ENCODE measurements at regions not wholly inside any gene's neighbourhood (a gene's known extent, or its start where the extent isn't known, plus 50 kb on each side); places are given as distances from the start of the nearest gene placed in this dataset.

DNA sequence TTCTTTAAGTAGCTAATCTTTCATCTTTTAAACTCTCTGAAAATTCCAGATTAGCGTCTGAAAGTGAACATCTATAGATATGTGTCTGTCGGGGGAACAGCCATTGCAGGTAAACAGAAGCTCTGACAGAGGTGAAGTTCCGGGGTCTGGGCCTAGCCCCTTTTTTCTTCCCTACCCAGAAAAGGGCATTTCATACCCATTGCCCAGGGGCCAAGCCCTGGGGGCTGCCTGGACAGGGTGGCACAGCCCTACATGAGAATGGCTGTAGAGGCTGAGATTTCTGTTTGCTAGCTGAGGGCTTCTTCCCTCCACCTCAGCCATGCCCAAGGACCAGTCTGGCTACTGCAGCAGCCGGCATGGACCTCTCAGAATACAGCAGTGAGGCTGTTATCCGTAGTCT, 327.0 kb upstream of the PLET1 start:
- no peak for DNase-seq (ENCODE audit: low spot score)

DNA sequence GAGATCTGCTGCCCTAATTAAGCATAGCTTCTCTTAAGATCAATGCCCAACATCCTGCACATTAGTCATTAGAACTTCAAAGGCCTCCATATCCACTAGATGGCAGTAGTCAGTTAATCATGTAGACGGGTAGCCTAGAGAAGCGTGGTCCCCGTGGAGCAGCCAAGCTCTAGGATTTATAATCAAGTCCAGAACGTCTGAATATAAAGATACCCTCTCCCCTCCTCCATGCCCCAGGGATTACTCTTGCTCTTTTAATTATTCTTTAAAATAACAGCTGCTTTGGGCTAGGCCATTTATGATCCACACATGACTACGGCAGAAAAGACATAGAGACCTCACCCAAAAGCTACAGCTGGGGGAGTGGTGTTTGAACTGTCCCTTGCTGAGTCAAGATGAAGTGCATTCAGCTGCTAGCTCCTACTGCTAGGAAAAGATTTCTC, 327.6 kb upstream of the PLET1 start:
- peak; percentile 69 for DNase-seq (ENCODE audit: low spot score)

DNA sequence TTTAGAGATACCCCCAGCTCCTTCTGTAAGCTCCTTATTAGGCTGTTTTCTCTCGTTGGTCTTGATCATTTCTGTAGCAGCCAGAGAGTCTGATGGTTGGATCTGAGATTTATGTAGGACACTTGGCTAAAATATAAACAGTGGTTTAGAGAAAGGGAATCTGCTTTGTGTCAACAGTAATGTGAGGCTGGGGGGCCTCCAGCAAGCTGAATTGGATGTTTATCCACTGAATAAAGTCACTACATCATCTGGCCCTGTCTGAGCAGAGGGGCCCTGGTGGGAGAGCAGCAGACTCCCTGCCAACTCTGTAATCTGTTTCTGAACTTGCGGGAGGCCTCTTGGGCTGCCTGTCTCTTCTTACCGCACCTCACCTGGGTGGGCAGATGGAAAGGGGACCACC, 328.5 kb upstream of the PLET1 start:
- DNase-seq (ENCODE audit: low spot score) = no peak

DNA sequence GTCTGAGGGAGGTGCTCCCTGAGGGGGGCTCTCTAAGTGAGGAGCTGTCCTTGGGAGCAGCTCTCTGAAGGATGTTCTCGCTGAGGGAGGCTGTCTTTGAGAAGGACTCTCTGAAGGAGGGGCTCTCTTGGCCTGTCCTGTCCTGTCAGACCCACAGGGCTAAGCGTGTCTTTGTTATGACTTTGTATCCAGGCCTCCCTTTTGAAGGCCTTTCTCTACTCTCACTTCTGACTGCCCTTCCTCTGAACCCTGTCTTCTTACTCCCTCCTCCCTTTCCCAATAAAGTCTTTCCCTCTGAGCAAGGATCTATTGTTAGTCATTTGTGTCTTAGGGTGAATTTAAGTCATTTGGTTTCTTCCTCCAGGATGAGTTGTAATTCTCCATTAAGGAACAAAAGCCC, 330.1 kb upstream of the PLET1 start:
- DNase-seq (ENCODE audit: low spot score) = no peak

DNA sequence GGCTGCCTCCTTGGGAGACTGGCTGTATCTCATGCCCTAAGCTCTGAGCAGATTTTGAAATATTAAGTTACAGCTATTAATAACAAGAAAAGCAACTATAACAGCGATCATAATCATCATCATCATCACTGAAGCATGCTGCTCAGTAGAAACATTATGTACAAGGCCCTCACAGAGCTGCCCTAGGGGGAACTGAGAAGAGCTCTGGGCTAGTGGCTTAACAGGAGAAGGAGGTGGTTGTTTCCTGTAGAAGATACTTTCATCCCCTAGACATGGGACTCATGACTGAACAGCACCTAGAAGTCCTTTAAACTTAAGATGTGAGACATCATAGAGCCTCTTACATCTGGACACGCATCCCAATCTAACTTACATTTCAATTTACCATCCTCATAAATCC, 332.8 kb upstream of the PLET1 start:
- DNase-seq (ENCODE audit: low spot score) = no peak

DNA sequence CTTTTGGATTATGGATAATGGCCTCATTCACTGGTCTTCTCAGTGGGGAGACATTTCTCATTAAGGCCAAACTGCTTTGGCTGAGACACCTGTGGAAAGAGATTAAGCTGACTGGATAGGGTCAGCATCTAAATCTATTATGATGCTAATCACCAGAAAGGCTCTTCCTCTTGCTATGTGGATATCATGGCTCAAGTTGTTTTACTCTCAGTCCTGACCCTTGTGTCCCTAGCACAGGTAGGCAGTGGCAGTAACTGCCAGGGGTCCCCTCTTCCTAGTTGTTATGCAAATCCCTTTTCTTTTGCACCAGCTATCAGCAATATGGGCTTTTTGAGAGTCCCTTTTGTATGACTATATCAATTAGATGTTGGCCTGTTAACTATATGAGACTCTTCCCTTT, 335.7 kb upstream of the PLET1 start:
- no peak for DNase-seq (ENCODE audit: low spot score)

DNA sequence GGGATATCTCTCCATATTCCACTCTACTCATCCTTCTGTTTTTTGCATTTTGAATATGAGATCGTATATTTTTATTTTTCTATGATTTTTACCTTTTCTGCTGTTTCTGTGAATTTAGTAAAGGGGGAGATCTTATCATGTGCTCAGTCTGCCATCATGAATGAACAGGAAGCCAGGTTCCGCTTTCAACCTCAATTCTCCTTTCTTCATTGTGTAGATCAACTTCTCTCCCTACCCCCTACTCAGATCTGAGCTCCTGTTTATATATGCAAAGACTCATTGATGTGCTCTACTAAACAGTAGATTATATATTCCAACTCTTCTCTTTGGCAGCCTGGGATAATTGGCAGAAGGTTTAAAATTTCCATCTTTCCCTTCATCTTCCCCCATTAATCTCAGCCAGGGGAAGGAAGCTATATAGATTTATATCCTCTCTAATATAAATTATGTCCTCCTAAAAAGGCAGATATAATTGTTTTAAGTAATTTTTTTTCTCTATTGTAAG, 336.7 kb upstream of the PLET1 start:
- no peak for DNase-seq (ENCODE audit: low spot score)

DNA sequence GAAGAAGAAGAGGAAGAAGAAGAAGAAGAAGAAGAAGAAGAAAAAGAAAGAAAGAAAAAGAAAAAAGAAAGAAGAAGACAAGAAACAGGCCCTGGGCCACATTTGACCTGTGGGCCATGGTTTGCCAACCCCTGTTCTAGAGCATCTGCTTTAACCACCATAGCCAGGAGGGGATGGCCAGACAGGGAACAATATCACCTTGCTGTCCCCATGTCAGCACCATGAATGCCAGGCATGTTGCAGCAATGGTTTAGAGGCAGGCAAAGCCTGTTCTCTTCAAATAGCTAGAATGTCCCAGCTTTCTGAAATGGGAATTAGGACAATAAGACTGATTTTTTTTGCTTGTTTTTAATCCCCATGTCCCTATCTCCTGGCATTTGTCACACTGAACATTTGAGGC, 338.6 kb upstream of the PLET1 start:
- DNase-seq (ENCODE audit: low spot score) = no peak

DNA sequence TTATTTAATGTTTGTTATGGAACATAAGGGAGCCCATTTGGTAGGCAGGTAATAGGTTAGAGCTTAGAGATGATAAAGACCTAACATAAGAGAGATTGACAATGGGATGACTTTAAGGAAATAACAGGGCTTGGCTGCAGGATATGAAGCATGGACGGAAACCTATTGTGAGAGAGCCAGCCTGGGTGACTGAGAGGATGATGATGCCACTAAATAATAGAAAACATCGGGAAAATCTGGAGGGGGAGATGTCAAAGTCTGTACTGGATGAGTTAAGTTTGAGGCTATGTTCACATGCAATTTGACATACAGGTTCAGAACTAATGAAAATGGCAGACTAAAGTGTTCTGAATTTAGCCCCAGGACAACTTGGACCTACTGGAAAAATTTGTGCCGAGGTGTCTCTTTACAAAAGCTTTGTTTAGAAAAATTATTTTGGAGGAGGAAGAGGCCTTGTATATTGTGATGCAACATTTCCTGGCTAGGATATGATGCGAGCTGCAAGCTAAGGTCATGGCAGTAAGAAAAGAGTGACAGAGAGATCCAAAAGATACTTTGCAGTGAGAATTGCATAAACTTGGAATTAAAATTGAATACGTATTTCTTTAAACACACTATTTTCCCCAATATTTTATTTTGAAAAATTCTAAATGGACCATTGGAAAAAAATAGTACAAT, 339.3 kb upstream of the PLET1 start:
- no peak for DNase-seq (ENCODE audit: low spot score)

DNA sequence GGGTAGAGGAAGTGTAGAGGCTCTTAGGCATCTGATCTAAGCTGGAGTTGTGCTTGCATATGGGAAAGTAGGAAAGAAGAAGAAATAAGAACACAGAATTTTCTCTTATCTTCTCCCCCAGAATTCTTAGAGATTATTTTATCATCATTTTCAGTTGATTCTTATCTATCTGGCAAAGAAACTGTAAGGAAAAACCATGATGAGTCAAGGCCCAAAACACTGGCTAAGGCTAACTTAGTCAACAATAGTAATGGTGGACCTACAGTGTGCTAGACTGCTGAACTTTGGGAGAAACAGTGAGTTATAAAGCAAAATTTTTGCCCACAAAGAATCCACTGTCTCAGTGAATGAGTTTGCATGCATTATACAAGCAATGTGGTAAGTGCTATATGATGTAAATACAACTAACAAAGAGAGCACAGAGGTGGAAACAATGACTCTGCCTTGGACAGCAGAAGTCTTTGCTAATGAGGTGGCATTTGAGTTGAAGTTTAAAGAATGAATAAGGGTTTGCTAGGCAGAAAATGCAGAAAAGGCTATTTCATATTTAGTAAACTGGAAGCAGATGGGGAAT, 344.5 kb upstream of the PLET1 start:
- no peak for DNase-seq (ENCODE audit: low spot score)

DNA sequence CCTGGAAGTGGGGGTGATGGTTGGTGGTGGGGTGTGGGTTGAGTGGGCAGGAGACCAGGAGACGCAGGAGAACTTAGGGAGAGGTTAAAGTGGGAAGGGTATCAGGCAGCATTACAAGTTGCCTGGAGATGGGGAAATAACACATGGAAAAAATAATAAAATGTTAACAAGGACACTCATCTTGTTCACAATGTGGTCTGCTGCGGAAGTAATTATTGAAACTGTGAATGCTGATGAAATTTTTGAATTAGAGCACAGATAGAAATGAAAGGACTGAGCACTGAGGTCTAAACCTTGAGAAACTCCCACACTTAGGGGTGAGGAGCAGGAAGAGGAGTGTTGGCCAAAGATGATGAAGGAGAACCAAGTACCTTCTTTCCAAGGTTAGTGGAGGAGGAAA, 346.0 kb upstream of the PLET1 start:
- no peak for DNase-seq (ENCODE audit: low spot score)

DNA sequence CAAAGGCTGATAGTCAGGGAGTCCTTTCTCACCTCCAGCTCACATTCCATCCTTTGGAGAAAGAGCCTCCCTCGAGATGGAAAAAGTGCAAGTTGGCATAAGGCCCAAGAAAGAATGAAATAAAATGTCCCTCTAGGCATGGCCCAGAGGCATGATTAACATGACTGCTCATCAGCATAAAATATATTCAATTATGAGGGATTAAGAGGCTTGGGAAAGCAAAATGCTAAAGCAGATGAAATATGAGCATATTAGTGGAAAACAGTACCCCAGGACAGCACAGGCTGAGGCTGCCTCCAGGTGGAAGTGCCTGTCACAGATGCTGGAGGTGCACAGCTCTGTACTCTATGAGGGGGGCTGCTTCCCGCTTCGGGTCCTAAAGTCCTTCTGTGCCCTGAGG, 347.8 kb upstream of the PLET1 start:
- DNase-seq (ENCODE audit: low spot score) = no peak

DNA sequence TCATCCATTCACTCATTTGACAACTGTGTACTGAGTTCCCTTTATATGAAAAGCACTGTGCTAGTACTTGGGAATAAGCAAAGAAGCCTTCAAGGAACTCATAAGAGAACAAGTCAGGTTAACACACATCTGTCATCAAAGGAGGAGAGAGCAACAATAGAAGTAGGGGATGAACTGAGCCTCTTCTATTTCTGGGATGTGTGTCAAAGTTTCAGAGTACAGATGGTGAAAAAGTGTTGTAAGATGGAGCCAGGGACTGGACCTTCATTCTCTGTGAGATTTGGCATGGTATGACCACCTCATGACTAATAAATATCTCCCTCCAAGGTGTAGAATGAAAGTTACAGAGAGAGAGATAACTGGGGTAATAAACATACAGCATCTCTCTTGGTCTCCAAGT, 349.8 kb upstream of the PLET1 start:
- no peak for DNase-seq (ENCODE audit: low spot score)

DNA sequence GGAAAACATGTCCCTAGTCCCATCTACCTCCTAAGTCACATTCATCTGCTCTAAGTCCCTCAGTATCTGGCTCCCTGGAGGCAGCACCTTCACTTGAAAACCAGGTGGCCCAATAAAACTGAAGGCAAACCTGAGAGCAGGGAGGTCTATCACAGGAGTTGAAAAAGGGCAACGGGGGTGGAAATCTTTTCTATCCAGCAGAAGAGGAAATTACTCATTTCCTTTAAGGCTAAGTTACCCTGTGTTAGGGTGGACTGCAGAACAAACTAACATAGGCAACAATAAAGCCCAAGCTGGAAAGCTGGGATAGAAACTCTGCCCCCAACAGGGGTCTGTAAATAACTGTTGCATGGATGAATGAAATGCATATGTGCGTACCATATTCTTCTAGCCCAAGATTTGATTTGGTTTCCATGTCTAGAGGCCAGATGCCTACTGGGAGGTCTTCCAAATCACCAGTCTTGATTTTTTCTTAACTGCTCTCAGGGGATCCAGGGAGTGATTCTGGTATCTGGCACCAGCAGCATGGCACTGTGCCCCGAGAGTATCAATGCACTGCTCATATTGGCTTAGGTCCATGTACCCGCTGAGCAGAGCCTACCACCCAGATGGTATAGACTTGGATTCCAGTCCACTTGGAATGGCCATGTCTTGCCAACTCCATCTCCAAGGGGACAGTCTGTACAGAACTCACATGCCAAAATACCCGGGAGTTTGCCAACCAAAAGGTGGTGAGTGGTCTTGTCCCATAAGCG, 350.0 kb upstream of the NCAM1 start:
- no peak for DNase-seq (ENCODE audit: low spot score)

DNA sequence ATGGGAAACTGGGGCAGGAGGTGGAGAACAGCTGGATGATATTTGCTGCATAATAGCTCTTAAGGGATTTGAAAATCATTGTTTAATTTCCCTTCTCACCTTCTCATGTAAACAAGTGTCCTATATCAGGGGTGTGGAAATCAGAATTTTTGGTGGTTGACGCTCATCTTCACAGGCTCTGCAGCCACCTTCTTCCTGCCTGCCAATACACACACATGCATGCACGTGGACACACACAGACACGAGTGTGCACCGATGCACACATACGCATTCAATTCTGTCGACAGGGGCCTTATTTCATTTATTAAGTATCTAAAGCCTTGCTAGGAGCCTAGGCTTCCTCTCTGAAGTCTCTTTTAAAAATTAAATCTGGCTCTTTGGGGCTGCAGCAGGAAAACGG, 349.4 kb upstream of the NCAM1 start:
- no peak for DNase-seq (ENCODE audit: low spot score)

DNA sequence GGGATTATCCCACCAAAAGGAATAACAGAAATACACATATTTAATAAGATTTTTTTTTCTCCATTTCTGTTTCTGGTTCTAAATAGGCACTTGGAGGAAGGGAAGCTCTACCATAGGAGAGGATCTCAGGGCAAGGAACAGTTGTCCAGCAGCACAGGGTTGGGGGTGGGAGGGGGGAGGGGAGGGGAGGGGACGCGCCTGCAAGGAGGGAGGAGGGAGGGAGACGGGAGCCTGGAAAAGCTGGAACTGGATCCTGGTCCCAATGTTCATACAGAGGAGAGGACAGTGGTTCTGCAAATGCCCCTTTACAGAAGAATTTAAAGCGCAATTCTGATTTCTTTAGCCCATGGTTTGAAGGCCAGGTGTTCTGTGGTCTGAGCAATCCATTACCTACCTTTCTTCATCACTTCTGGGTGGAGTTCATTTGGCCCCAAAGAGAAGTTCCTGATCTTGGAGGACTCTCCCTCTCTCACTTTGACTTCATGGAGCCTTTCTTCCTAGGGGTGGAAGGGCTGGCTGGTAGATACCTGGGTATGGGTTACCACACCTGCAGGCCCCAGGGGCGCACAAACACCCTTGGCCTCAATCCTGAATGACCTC, 348.9 kb upstream of the NCAM1 start:
- no peak for DNase-seq (ENCODE audit: low spot score)

DNA sequence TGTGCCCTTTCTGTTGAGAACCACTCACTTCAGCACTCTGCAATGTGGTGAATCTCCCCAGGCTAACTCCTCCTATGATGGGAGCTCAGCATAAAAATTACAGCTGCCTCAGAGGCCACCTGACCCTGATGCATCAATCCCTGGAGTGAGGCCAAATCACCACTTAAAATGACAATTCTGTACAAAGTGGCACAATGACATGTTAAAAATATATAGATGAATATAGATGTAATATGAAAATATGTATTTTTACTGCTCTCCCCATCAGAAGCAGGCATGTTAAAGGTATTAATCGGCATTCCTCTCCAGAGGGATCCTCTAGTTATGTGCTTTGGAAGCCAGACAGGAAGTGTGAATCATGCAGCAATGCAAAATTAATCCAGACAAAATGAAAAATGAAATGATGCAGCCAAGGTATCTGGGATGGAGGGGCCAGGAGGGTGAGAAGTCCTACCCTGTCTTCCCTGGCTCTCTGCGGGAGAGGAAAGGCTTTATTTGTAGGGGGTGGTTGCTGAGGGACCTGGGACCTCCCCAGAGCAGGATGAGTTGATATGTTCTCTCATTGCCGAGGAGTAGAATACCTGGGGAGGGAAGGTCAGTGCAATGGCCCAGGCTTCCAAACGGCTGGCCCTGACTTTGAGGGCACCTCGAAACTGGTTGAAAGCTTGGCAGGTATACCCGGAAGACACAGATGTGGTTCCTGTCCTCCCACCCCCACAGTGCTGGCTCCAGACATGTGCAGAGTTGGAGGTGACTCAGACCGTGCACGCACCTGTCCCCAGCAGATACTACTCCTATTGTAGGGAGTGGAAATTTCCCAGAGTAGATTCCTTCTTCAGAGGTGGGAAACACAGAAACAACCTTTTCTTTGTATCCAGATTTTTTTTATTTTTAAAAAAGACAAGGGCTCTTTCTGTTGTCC, 347.9 kb upstream of the NCAM1 start:
- DNase-seq (ENCODE audit: low spot score) = peak; percentile 8

DNA sequence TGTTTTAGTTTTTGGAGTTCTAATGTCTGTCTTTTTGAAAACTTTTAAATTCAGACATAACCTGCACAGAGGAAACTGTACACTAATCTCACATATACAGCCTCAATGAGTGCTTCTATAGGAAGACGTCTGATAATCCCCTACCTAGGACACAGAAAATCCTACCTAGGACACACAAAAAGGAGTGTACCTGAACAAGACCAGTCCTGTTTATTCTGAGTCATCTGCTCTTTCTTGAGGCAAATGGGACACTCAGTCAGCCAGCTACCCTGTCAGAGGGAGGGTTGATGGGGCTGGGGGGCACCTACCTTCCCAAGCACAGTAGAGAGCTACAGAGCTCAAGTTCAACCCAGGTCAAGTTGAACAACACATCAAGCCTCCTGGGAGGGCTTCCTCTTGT, 346.6 kb upstream of the NCAM1 start:
- no peak for DNase-seq (ENCODE audit: low spot score)

DNA sequence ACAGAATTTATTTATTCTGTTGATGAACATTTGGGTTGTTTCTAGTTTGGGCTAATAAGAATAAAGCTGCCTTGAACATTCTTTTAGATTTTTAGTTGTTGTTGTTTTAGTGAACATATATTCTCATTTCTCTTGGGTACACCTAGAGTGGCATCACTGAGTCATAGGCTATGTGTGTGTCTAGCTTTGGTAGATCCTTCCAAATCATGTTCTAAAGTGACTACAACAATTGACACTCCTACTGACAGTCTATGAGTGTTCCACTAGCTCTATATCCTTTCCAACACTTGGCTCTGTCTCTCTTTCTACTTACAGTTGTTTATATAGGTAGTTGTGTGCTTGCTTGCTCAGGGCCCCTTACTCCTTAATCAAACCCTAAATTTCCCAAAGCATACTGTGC, 346.0 kb upstream of the NCAM1 start:
- DNase-seq (ENCODE audit: low spot score) = no peak

DNA sequence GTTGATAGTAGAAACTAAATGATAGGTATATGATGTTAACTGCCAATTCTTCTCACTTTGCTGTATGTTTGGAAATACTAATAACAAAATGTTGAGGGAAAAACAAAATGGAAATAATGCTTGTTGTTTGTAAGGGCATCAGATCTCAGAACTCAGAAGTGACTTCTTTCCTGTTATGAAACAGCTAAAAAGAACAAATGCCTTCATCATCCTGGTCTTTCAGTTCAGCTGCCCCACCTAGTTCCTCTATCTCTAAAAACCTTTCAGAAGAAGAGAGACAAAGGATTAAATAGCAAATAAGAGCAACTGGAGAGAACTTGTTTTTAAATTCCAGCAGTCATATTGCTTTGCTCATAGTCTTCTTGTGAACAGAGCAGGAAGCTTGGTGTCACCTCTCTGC, 345.3 kb upstream of the NCAM1 start:
- DNase-seq (ENCODE audit: low spot score) = no peak

DNA sequence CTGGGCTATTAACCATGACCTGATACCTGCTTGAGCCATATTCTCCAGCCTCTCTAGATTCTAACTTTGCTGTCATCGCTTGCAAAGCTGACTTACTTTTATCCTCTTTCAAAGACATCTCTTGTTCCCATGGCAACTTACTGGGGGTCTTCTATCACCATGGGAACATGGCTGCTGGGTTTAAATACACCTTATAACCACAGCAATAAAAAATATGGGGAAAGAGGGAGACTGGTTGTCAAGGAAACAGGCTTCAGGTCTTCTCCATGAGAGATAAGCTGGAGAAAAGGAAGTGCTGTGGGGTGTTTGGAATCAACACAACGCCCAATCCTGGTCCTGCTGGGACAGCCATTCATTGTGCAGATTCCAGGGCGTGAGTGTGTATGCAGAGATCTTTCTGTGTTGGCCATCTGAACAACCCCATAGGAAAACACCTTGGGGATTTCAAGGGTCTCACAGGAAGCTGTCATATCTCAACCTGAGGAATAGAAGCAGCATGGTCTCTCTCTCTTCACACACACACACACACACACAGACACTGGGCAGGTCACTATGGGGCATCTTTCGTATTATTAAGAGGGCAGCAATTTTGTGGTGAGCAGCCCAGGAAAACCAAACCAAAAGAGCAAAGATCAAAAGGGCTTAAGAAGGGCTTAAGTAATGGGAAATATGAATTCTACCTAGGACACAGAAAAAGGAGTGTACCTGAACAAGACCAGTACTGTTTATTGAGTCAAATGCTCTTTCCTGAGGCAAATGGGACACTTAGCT, 344.7 kb upstream of the NCAM1 start:
- DNase-seq (ENCODE audit: low spot score) = no peak

Measured in AG08396 (cell line).